Neural progenitor cell (in vitro differentiated cells): ENCODE measurements at regions not wholly inside any gene's neighbourhood (a gene's known extent, or its start where the extent isn't known, plus 50 kb on each side); places are given as distances from the start of the nearest gene placed in this dataset.

Experiments
- CTCF ChIP-seq: fragments of 200-600 bp; sonication (generic); IDR thresholded peaks from 2 replicates; pipeline ENCODE4 v1.5.1; 2017; ENCODE audit warnings: antibody characterized with exemption, mild to moderate bottlenecking
- EZH2 ChIP-seq: fragments of 200-600 bp; sonication (generic); IDR thresholded peaks from 2 replicates; pipeline ENCODE4 v1.6.1; 2017; ENCODE audit warnings: antibody characterized with exemption, mild to moderate bottlenecking, moderate library complexity
- EZH2phosphoT487 ChIP-seq: fragments of 200-600 bp; sonication (generic); IDR thresholded peaks from 2 replicates; pipeline ENCODE4 v1.6.1; 2017; ENCODE audit warnings: antibody characterized with exemption

GRCh38 chr18:34061226-34061625, 163.5 kb downstream of the NOL4 start:
- TF ChIP-seq CTCF, result no peak
- TF ChIP-seq EZH2, result no peak
- no peak for TF ChIP-seq EZH2phosphoT487
